Renal cortex interstitium (tissue), 11 donors: ENCODE measurements at regions not wholly inside any gene's neighbourhood (a gene's known extent, or its start where the extent isn't known, plus 50 kb on each side); places are given as distances from the start of the nearest gene placed in this dataset.
"Not testable (repeated sequence)": the region's sequence is repeated elsewhere in the genome, so short reads cannot be mapped to it uniquely, and the experiment has no call there.

Experiments used
- DNase-seq, 11 donors: peaks; one replicate each; pipeline ENCODE4 v3.0.0-alpha.2; 2013; ENCODE audit warnings: low read depth in 9 of 11, low spot score in 4 of 11; ENCODE audit errors: extremely low read depth in 1 of 11

DNA sequence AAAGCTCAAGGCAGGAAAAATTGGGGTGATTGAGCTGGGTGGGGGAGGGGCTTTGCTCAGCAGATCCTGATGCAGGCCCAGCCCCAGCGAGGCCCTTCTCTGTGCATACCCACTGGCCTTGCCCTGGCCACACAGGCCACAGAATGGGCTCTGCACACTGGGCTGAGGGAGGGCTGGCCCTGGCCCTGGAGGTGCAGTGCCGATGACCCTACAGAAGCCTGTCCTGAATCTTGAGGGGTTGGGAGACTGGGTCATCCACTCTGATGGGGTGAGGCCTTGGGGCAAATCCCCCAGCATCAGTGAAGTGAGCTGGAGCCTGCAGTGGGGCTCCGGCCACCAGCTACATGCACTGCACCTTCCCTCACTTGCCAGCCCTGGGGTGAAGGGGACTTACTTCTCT lies 153.1 kb downstream of the URI1 start:
- no peak for DNase-seq

DNA sequence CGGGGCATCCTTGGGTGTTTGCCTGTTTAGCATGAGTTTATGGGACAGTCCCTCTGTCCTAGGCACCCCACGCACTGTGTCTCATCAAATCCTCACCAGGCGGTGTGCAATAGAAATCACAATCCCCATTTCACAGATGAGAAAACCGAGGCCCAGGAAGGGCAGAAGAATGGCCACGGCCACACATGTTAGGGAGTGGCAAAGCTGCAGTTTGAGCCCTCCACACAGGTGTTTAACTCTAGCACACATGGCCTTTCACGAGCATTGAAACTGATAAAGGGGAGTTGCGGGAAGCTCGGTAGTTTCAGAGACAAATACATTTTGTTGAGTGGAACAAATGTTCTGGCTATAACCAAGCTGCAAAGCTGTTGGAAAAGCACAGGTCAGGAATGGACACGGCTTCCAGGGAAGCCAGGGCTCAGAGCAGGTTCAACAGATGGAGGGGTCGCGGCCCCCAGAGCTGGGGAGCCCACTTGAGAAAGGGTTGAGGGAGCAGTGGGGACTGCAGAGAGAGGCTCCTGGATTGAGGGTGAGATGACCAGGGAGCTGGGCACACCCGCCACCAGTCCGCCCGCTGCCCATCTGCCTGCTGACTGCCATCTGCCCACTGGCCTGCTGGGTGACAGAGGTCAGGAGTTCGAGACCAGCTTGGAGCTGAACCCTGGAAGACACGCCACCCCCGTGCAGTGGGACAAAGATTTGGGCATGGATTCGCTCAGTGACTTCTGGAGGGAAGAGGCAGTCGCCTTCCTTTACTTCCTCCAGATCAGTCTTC lies 154.7 kb downstream of the URI1 start:
- DNase-seq = no peak

DNA sequence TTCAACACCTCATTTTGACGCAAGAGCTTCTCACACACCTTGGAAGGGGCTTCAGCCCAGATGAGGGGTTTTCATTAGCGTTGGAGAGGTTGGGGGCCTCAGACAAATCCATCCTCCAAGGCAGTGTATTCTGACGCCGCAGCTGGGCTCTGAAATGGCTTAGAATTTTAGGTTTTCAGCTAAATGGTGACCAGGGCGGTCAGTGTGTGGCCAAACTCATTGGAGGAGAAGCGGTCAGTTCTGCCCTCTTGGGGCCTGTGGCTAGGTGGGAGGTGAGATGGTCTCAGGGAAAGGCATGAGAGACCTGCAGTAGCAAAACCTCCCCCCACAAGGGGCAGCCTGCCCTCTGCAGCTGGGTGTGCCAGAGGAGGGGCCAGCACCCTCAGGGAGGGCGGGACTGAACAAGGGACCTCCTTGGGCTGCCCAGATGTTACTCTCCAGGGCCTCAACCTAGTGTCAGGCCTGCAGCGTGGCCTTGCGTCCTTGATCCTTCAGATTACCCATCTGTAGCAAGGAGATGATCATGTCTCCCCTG lies 155.8 kb downstream of the URI1 start:
- DNase-seq = no peak

DNA sequence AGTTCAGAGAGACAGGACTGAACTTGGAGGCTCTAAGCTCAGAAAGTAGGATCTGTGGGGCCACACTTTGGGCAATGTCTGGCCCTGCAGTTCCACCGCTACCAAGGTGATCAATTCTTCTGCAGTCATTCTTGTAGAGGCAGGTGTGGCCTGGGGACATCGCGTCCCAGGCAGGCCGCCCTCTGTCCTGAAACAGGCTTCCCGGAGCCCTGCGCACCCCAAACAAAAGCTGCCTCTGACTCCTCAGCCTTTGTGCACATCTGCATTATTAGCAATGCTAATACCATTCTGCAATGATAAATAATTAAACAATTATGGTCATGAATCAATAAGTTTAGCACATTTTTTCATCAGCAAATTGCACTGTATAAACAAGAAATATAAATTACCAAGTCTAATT lies 160.2 kb downstream of the URI1 start:
- no peak for DNase-seq

DNA sequence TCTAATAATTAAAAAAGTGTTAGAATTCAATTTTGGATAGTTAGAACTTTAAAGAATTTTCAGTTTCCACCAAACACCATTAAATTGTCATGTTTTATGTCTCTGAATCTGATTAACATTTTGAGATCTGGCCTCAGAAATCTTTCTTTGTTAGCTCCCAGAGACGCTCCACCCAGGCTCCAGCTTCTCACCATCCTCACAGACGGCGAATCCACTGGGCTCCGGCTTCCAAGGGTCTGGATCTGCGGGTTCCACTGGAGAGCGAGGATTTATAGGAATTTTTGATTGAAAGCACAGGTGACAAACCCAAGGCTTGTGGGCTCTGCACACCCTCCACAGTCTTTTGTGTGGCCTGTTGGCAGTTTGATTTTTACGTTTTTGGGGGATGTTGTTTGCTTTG lies 160.6 kb downstream of the URI1 start:
- DNase-seq = no peak

DNA sequence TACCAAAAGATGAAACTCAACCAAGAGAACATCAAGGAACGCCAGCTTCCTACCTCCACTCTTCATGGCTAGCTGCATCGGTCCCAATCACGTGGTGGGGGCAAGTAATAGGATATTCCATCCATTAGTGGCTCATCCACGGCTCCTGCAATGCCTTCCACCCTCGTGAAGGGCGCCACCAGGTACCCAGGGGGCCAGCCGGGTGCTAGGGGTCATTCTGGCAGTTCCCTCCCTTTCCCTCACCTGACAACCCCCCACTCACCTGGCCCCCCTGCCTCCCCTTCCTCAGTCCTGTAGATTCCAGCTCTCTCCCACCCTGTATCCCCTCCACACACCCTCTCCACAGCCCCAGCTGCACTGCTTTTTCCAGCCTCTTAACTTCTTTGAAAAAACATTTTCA lies 161.9 kb downstream of the URI1 start:
- no peak for DNase-seq

- no peak for DNase-seq
Measured at GRCh38 chr19:30105316-30105715, 163.3 kb downstream of the URI1 start.

GRCh38 chr19:30105727-30106126 lies 163.7 kb downstream of the URI1 start:
- no peak for DNase-seq

DNA sequence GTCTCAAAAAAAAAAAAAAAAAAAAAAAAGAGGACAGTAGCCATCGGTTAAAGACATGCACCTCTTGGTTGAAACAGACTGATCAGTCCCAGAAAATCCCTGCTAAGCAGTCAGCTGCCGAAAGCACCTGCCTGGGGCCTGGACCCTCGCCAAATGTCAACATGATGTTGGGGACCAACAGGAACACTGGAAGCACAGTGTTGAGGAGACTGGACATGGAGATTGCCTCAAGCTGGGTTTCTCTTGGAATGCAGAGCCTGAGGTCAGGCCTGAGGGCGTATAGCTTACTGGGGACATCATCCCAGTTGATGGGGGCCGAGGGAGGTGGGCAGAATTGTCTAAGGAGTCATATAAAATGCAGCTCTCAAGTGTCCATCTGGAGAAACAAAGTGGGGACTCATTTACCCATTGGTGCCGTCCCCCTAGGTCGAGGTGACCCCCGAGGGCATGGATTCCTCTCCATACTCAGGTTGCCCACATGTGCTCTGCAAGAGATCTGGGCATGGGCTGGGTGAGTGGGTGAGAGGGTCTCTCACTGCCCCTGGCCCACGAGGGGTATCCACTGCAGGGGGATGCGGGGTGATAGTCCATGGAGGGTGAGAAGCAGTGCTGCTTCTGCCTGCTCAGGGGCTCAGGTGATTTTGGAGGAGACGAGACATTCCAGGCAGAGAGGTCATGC lies 164.5 kb downstream of the URI1 start:
- no peak for DNase-seq

- DNase-seq = no peak
Measured at GRCh38 chr19:30107251-30107650, 165.2 kb downstream of the URI1 start.

DNA sequence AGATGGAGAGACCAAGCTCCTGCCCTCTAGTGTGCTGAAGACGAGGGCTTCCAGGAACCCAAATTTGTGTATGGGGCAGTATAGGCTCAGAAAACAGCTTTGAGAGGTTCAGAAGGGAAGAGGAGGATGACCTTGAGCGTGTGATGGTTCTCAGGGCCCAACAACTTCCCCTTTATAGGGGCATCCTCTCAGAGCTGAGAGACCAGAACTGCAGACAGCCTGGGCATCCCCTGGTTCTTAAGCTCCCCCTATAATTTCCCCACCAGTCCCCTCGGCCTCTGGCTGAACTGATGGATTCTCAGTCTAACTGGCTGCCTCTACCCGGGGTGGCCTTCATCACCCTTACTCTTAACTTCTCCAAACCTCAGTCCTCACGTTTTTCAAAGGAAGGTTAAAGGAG lies 167.5 kb downstream of the URI1 start:
- no peak for DNase-seq

GRCh38 chr19:30111021-30111855 lies 169.2 kb downstream of the URI1 start:
- DNase-seq = no peak

GRCh38 chr19:30112171-30112570 lies 170.1 kb downstream of the URI1 start:
- no peak for DNase-seq

DNA sequence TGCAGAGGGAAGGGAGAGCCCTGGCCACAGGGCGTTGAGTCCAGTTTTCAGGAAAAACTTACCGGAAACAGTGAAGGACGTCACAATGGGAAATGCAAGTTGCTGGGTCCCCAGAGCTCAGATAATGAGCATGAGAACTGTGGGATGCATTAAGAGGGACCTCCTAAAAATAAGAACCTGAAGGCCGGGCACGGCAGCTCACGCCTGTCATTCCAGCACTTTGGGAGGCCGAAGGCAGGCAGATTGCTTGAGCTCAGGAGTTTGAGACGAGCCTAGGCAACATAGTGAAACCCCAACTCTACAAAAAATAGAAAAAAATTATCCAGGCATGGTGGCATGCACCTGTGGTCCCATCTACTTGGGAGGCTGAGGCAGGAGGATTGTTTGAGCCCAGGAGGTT lies 170.6 kb downstream of the URI1 start:
- no peak for DNase-seq

DNA sequence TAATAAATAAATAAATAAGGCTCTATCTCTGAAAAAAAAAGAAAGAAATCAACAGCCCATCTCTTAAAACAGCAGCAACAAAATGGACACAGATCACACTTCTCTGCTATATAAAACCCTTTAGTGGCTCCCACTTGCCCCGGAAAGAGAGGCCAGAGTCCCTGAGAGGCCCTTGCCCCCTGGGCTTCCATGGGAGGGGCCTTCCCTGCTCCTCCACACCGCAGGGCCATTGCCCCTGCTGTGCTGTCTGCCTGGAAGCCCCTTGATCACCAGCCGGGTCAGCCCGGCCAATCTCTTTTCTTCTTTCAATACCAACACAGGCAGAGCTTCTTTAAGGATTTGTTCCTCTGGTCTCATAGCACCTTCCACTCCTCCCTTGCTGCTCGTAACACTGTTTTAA lies 171.1 kb downstream of the URI1 start:
- DNase-seq = no peak

DNA sequence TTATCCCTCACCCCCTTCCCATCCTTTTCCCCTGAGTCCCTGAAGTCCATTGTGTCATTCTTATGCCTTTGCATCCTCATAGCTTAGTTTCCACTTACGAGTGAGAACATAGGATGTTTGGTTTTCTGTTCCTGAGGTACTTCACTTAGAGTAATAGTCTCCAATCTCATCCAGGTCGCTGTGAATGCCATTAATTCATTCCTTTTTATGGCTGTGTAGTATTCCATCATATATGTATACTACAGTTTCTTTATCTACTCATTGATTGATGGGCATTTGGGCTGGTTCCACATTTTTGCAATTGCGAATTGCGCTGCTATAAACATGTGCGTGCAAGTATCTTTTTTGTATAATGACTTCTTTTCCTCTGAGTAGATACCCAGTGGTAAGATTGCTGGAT lies 172.1 kb downstream of the URI1 start:
- DNase-seq = not testable (repeated sequence)

- DNase-seq = no peak
Measured at GRCh38 chr19:30115947-30116346, 173.9 kb downstream of the URI1 start.

GRCh38 chr19:30116530-30116929 lies 174.5 kb downstream of the URI1 start:
- DNase-seq = no peak

DNA sequence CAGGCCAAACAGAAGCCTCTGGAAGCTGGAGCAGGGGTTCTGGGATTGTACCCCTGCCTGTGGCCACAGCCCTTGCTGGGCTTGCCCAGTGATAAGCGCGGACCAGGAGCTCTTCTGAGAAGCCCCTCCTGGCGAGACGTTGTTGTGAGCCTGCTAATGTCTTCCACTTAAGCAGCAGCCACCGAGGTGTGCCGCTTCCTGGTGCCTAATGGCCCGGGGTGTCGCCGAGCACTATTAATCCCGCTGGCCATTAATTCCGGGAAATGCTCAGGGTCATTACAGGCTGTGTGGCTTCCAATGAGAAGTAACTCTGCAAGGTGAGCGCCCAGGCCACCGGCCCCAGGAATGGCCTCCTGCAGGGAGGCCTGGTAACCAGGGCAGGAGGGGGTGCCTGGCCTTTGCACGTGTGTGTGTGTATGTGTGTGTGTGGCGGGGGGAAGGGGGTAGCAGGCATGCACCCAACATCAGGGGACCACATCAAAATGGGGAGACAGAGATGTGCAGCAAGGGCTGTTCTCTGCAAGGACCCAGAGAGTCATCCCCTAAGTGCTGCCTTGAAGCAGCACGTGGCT lies 175.0 kb downstream of the URI1 start:
- peak in 7 of 11 donors; percentile 28 to 51 (median 41) for DNase-seq
